Gastroesophageal sphincter (tissue), 3 donors: ENCODE measurements at regions not wholly inside any gene's neighbourhood (a gene's known extent, or its start where the extent isn't known, plus 50 kb on each side); places are given as distances from the start of the nearest gene placed in this dataset.

ENCODE experiments used
- EP300 ChIP-seq: sonication (generic); formaldehyde crosslinking; IDR thresholded peaks from one replicate; pipeline ENCODE4 v1.6.1; 2017; ENCODE audit warnings: antibody characterized with exemption, mild to moderate bottlenecking
- POLR2A ChIP-seq, 2 donors: fragments of 450-650 bp; IDR thresholded peaks; one replicate each; pipeline ENCODE4 v1.6.1; 2017; ENCODE audit warnings: antibody characterized with exemption in 2 of 2, mild to moderate bottlenecking in 2 of 2, moderate library complexity in 1 of 2
- POLR2AphosphoS5 ChIP-seq: sonication (generic); formaldehyde crosslinking; IDR thresholded peaks from one replicate; pipeline ENCODE4 v1.6.1; 2017; ENCODE audit warnings: antibody characterized with exemption
- TF ChIP-seq, protein P1 (sequence below), 4 experiments: fragments of 200-600 bp in 2 of 4; fragments of 450-650 bp in 2 of 4; sonication (generic) in 1 of 4; IDR thresholded peaks; one replicate each; pipeline ENCODE4 v1.5.1; 2017 to 2019; ENCODE audit warnings: antibody characterized with exemption in 4 of 4, mild to moderate bottlenecking in 2 of 4, moderate library complexity in 2 of 4

DNA sequence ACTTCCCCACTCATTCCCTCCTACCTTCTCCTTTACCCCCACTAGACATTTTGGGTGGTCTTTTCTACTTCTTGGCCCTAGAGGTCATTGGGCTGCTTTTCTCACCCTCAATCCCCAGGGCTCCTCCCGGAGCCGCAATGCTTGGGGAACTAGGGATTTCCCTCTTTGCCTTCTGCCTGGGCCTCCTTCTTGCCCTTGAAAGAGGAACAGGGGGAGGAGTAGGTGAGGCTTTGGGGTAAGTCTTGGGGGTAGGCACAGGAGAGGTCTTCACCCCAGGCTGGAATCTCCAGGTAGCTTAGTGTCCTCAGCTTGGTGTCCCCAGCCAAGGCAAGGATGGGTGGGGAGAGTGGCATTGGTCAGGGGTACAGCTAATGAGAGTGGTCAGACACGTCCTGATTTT, 56.2 kb upstream of the EPS8L3 start:
- TF ChIP-seq POLR2A (IDR thresholded peaks at IDR 0.05) (no peak), POLR2AphosphoS5 (no peak), EP300 (no peak)
- TF ChIP-seq, protein P1, sequence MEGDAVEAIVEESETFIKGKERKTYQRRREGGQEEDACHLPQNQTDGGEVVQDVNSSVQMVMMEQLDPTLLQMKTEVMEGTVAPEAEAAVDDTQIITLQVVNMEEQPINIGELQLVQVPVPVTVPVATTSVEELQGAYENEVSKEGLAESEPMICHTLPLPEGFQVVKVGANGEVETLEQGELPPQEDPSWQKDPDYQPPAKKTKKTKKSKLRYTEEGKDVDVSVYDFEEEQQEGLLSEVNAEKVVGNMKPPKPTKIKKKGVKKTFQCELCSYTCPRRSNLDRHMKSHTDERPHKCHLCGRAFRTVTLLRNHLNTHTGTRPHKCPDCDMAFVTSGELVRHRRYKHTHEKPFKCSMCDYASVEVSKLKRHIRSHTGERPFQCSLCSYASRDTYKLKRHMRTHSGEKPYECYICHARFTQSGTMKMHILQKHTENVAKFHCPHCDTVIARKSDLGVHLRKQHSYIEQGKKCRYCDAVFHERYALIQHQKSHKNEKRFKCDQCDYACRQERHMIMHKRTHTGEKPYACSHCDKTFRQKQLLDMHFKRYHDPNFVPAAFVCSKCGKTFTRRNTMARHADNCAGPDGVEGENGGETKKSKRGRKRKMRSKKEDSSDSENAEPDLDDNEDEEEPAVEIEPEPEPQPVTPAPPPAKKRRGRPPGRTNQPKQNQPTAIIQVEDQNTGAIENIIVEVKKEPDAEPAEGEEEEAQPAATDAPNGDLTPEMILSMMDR (IDR thresholded peaks at IDR 0.05), result no peak
